ENCODE measurements at regions not wholly inside any gene's neighbourhood (a gene's known extent, or its start where the extent isn't known, plus 50 kb on each side); places are given as distances from the start of the nearest gene placed in this dataset.
A peak's percentile ranks its signal among the peaks of the same experiment; 100 is the strongest.

- Histone ChIP-seq H2AFZ (ENCODE audit: low read depth, low read length) (no peak overlapping the region), H3K27me3 (ENCODE audit: insufficient read depth, low read length, poor library complexity) (peaks cover 13% of the 10 kb centered on the region), H3K4me1 (ENCODE audit: insufficient read depth, low read length) (no peaks in the 10 kb centered on the region), H3K4me2 (ENCODE audit: insufficient read depth, low read length) (no peak overlapping the region), H3K9me3 (ENCODE audit: insufficient read depth, low read length, severe bottlenecking) (no peaks in the 10 kb centered on the region), H3K9ac (ENCODE audit: low read depth, low read length) (no peak overlapping the region), H3K27ac (ENCODE audit: low read length) (no peak overlapping the region), H4K20me1 (ENCODE audit: insufficient read depth, low read length) (no peaks in the 10 kb centered on the region), H3K79me2 (ENCODE audit: insufficient read depth, low read length) (no peaks in the 10 kb centered on the region), H3K4me3 (ENCODE audit: low read depth in 1 of 2, low read length in 2 of 2) (no peak overlapping the region), H3K36me3 (ENCODE audit: insufficient read depth, low read length) (no peaks in the 10 kb centered on the region)
- DNase-seq, result peak; percentile 63
- TF ChIP-seq CTCF (IDR thresholded peaks at IDR 0.05; ENCODE audit: borderline replicate concordance, extremely low read depth, low read length, poor library complexity, severe bottlenecking) (peak; percentile 79), EZH2 (IDR thresholded peaks at IDR 0.05; ENCODE audit: borderline replicate concordance, low read depth, low read length, severe bottlenecking) (no peak)
- peak; percentile 55; the same call in 1 of the 3 replicates for ATAC-seq (ENCODE audit: insufficient read depth, low read depth)
Measured at GRCh38 chr5:148733601-148734438, 79.5 kb upstream of the HTR4 start.

GRCh38 chr5:148734518-148734917 lies 80.2 kb upstream of the HTR4 start:
- no peaks in the 10 kb centered on the region for H4K20me1 ChIP-seq (ENCODE audit: insufficient read depth, low read length)
- no peak for ATAC-seq (ENCODE audit: insufficient read depth, low read depth)
- no peak for TF ChIP-seq EZH2 (IDR thresholded peaks at IDR 0.05; ENCODE audit: borderline replicate concordance, low read depth, low read length, severe bottlenecking)
- TF ChIP-seq CTCF (IDR thresholded peaks at IDR 0.05; ENCODE audit: borderline replicate concordance, extremely low read depth, low read length, poor library complexity, severe bottlenecking), result no peak
- H3K4me2 ChIP-seq (ENCODE audit: insufficient read depth, low read length), result no peak overlapping the region
- H3K36me3 ChIP-seq (ENCODE audit: insufficient read depth, low read length), result no peaks in the 10 kb centered on the region
- peaks cover 10% of the 10 kb centered on the region for H3K27me3 ChIP-seq (ENCODE audit: insufficient read depth, low read length, poor library complexity)
- no peak overlapping the region for H2AFZ ChIP-seq (ENCODE audit: low read depth, low read length)
- no peaks in the 10 kb centered on the region for H3K9me3 ChIP-seq (ENCODE audit: insufficient read depth, low read length, severe bottlenecking)
- H3K9ac ChIP-seq (ENCODE audit: low read depth, low read length), result no peak overlapping the region
- no peaks in the 10 kb centered on the region for H3K79me2 ChIP-seq (ENCODE audit: insufficient read depth, low read length)
- no peak overlapping the region for H3K4me3 ChIP-seq (ENCODE audit: low read depth in 1 of 2, low read length in 2 of 2)
- no peak overlapping the region for H3K27ac ChIP-seq (ENCODE audit: low read length)
- H3K4me1 ChIP-seq (ENCODE audit: insufficient read depth, low read length), result no peaks in the 10 kb centered on the region
- DNase-seq, result no peak

GRCh38 chr5:148735301-148735835 lies 81.0 kb upstream of the HTR4 start:
- Histone ChIP-seq H3K4me3 (ENCODE audit: low read depth in 1 of 2, low read length in 2 of 2) (no peak overlapping the region), H3K4me1 (ENCODE audit: insufficient read depth, low read length) (no peaks in the 10 kb centered on the region), H2AFZ (ENCODE audit: low read depth, low read length) (no peak overlapping the region), H4K20me1 (ENCODE audit: insufficient read depth, low read length) (no peaks in the 10 kb centered on the region), H3K27me3 (ENCODE audit: insufficient read depth, low read length, poor library complexity) (peaks cover 10% of the 10 kb centered on the region), H3K9ac (ENCODE audit: low read depth, low read length) (no peak overlapping the region), H3K36me3 (ENCODE audit: insufficient read depth, low read length) (no peaks in the 10 kb centered on the region), H3K4me2 (ENCODE audit: insufficient read depth, low read length) (no peak overlapping the region), H3K9me3 (ENCODE audit: insufficient read depth, low read length, severe bottlenecking) (no peaks in the 10 kb centered on the region), H3K27ac (ENCODE audit: low read length) (no peak overlapping the region), H3K79me2 (ENCODE audit: insufficient read depth, low read length) (no peaks in the 10 kb centered on the region)
- TF ChIP-seq EZH2 (IDR thresholded peaks at IDR 0.05; ENCODE audit: borderline replicate concordance, low read depth, low read length, severe bottlenecking) (no peak), CTCF (IDR thresholded peaks at IDR 0.05; ENCODE audit: borderline replicate concordance, extremely low read depth, low read length, poor library complexity, severe bottlenecking) (no peak)
- DNase-seq (no peak), ATAC-seq (ENCODE audit: insufficient read depth, low read depth) (no peak)
